T-helper 2 cell treated with Interferon-gamma antibody and Interleukin-4, amounts not matched to agents 5 μg/mL and 100 μg/mL, for 36 hours (primary cell): ENCODE measurements at regions not wholly inside any gene's neighbourhood (a gene's known extent, or its start where the extent isn't known, plus 50 kb on each side); places are given as distances from the start of the nearest gene placed in this dataset.

Experiments used
- DNase-seq: peaks from one replicate; pipeline ENCODE4 v3.0.0; 2021; ENCODE audit warnings: low spot score
- H3K27ac Mint-ChIP-seq: one replicate; pipeline ENCODE4 v1.8.0; 2021; ENCODE audit warnings: mild to moderate bottlenecking, mixed read lengths
- H3K27me3 Mint-ChIP-seq: one replicate; pipeline ENCODE4 v1.8.0; 2021; ENCODE audit warnings: low read depth, mixed read lengths
- H3K36me3 Mint-ChIP-seq: one replicate; pipeline ENCODE4 v1.8.0; 2021; ENCODE audit warnings: low read depth, mixed read lengths
- H3K4me1 Mint-ChIP-seq: one replicate; pipeline ENCODE4 v1.8.0; 2021; ENCODE audit warnings: low read depth, mixed read lengths
- H3K4me3 Mint-ChIP-seq: one replicate; pipeline ENCODE4 v1.8.0; 2022; ENCODE audit warnings: mild to moderate bottlenecking, moderate library complexity, mixed read lengths
- H3K9me3 Mint-ChIP-seq: one replicate; pipeline ENCODE4 v1.8.0; 2021; ENCODE audit warnings: mixed read lengths

GRCh38 chr2:128623776-128624761 lies 305.4 kb upstream of the HS6ST1 start:
- Mint-ChIP-seq H3K4me3 (peak overlapping the region; percentile 54), H3K9me3 (no peaks in the 10 kb centered on the region), H3K4me1 (peaks cover 18% of the 10 kb centered on the region), H3K36me3 (no peaks in the 10 kb centered on the region), H3K27me3 (peaks cover 47% of the 10 kb centered on the region), H3K27ac (peak overlapping the region; percentile 13)
- DNase-seq, result peak; percentile 59

- H3K4me1 Mint-ChIP-seq, result peaks cover 18% of the 10 kb centered on the region
- H3K27me3 Mint-ChIP-seq, result peaks cover 54% of the 10 kb centered on the region
- no peak overlapping the region for H3K4me3 Mint-ChIP-seq
- H3K9me3 Mint-ChIP-seq, result no peaks in the 10 kb centered on the region
- H3K27ac Mint-ChIP-seq, result no peak overlapping the region
- no peaks in the 10 kb centered on the region for H3K36me3 Mint-ChIP-seq
- no peak for DNase-seq
Measured at GRCh38 chr2:128624956-128625355, 306.3 kb upstream of the HS6ST1 start.

- H3K27ac Mint-ChIP-seq, result no peak overlapping the region
- no peaks in the 10 kb centered on the region for H3K9me3 Mint-ChIP-seq
- peaks cover 18% of the 10 kb centered on the region for H3K4me1 Mint-ChIP-seq
- no peaks in the 10 kb centered on the region for H3K36me3 Mint-ChIP-seq
- DNase-seq, result no peak
- peaks cover 54% of the 10 kb centered on the region for H3K27me3 Mint-ChIP-seq
- no peak overlapping the region for H3K4me3 Mint-ChIP-seq
Measured at GRCh38 chr2:128625421-128625820, 306.8 kb upstream of the HS6ST1 start.

- H3K9me3 Mint-ChIP-seq, result no peaks in the 10 kb centered on the region
- no peak overlapping the region for H3K4me3 Mint-ChIP-seq
- H3K27ac Mint-ChIP-seq, result no peak overlapping the region
- H3K27me3 Mint-ChIP-seq, result peaks cover 58% of the 10 kb centered on the region
- no peaks in the 10 kb centered on the region for H3K36me3 Mint-ChIP-seq
- peaks cover 18% of the 10 kb centered on the region for H3K4me1 Mint-ChIP-seq
- no peak for DNase-seq
Measured at GRCh38 chr2:128625963-128626759, 307.5 kb upstream of the HS6ST1 start.

- Mint-ChIP-seq H3K27me3 (peaks cover 61% of the 10 kb centered on the region), H3K36me3 (no peaks in the 10 kb centered on the region), H3K9me3 (no peaks in the 10 kb centered on the region), H3K27ac (no peak overlapping the region), H3K4me3 (no peak overlapping the region), H3K4me1 (peaks cover 18% of the 10 kb centered on the region)
- DNase-seq, result no peak
Measured at GRCh38 chr2:128626760-128627511, 308.3 kb upstream of the HS6ST1 start.

- H3K36me3 Mint-ChIP-seq, result no peaks in the 10 kb centered on the region
- H3K27ac Mint-ChIP-seq, result no peak overlapping the region
- no peaks in the 10 kb centered on the region for H3K9me3 Mint-ChIP-seq
Measured at GRCh38 chr2:128628206-128628605, 309.5 kb upstream of the HS6ST1 start.

GRCh38 chr2:128628996-128629395 lies 310.3 kb upstream of the HS6ST1 start:
- DNase-seq, result no peak
- Mint-ChIP-seq H3K27ac (no peak overlapping the region), H3K4me1 (peaks cover 8% of the 10 kb centered on the region), H3K4me3 (no peak overlapping the region), H3K9me3 (no peaks in the 10 kb centered on the region), H3K27me3 (peaks cover 66% of the 10 kb centered on the region), H3K36me3 (no peaks in the 10 kb centered on the region)

More at GRCh38 chr2:128628206-128628605, 309.5 kb upstream of the HS6ST1 start:
- Mint-ChIP-seq H3K4me3 (no peak overlapping the region), H3K4me1 (peaks cover 15% of the 10 kb centered on the region), H3K27me3 (peaks cover 64% of the 10 kb centered on the region)
- DNase-seq, result no peak

GRCh38 chr2:128630974-128631697 lies 312.5 kb upstream of the HS6ST1 start:
- no peak overlapping the region for H3K4me3 Mint-ChIP-seq
- H3K9me3 Mint-ChIP-seq, result no peaks in the 10 kb centered on the region
- DNase-seq, result no peak
- peaks cover 64% of the 10 kb centered on the region for H3K27me3 Mint-ChIP-seq
- H3K4me1 Mint-ChIP-seq, result no peaks in the 10 kb centered on the region
- no peaks in the 10 kb centered on the region for H3K36me3 Mint-ChIP-seq
- H3K27ac Mint-ChIP-seq, result no peak overlapping the region

GRCh38 chr2:128631698-128632500 lies 313.2 kb upstream of the HS6ST1 start:
- no peaks in the 10 kb centered on the region for H3K9me3 Mint-ChIP-seq
- no peak overlapping the region for H3K27ac Mint-ChIP-seq
- no peaks in the 10 kb centered on the region for H3K4me1 Mint-ChIP-seq
- H3K27me3 Mint-ChIP-seq, result peaks cover 57% of the 10 kb centered on the region
- no peak for DNase-seq
- no peaks in the 10 kb centered on the region for H3K36me3 Mint-ChIP-seq
- H3K4me3 Mint-ChIP-seq, result no peak overlapping the region

- Mint-ChIP-seq H3K27me3 (peaks cover 54% of the 10 kb centered on the region), H3K27ac (no peak overlapping the region)
- no peak for DNase-seq
Measured at GRCh38 chr2:128632501-128632800, 313.8 kb upstream of the HS6ST1 start.

GRCh38 chr2:128633501-128633900 lies 314.8 kb upstream of the HS6ST1 start:
- H3K27me3 Mint-ChIP-seq, result peaks cover 52% of the 10 kb centered on the region
- no peaks in the 10 kb centered on the region for H3K9me3 Mint-ChIP-seq
- no peak overlapping the region for H3K4me3 Mint-ChIP-seq
- H3K27ac Mint-ChIP-seq, result no peak overlapping the region
- no peaks in the 10 kb centered on the region for H3K4me1 Mint-ChIP-seq
- no peaks in the 10 kb centered on the region for H3K36me3 Mint-ChIP-seq
- no peak for DNase-seq

More at GRCh38 chr2:128632501-128632800, 313.8 kb upstream of the HS6ST1 start:
- Mint-ChIP-seq H3K36me3 (no peaks in the 10 kb centered on the region), H3K9me3 (no peaks in the 10 kb centered on the region), H3K4me1 (no peaks in the 10 kb centered on the region), H3K4me3 (no peak overlapping the region)

- Mint-ChIP-seq H3K9me3 (no peaks in the 10 kb centered on the region), H3K36me3 (no peaks in the 10 kb centered on the region), H3K27ac (no peak overlapping the region), H3K4me1 (no peaks in the 10 kb centered on the region), H3K4me3 (no peak overlapping the region), H3K27me3 (peaks cover 43% of the 10 kb centered on the region)
- DNase-seq, result peak; percentile 1
Measured at GRCh38 chr2:128635361-128635900, 316.8 kb upstream of the HS6ST1 start.
